ENCODE measurements at regions not wholly inside any gene's neighbourhood (a gene's known extent, or its start where the extent isn't known, plus 50 kb on each side); places are given as distances from the start of the nearest gene placed in this dataset.
A peak's percentile ranks its signal among the peaks of the same experiment; 100 is the strongest.

GRCh38 chr16:80300876-80301275 lies 239.9 kb upstream of the DYNLRB2 start:
- no peak for DNase-seq (ENCODE audit: low spot score)

- DNase-seq (ENCODE audit: low spot score) = no peak
Observed at GRCh38 chr16:80300456-80300855, 240.3 kb upstream of the DYNLRB2 start.

- peak; percentile 26 for DNase-seq (ENCODE audit: low spot score)
Observed at GRCh38 chr16:80299416-80299815, 241.4 kb upstream of the DYNLRB2 start.

- no peak for DNase-seq (ENCODE audit: low spot score)
Observed at GRCh38 chr16:80298676-80299075, 242.1 kb upstream of the DYNLRB2 start.

- no peak for DNase-seq (ENCODE audit: low spot score)
Observed at GRCh38 chr16:80296034-80296433, 244.8 kb upstream of the DYNLRB2 start.

GRCh38 chr16:80294172-80294571 lies 246.6 kb upstream of the DYNLRB2 start:
- no peak for DNase-seq (ENCODE audit: low spot score)

GRCh38 chr16:80288616-80289015 lies 252.2 kb upstream of the DYNLRB2 start:
- no peak for DNase-seq (ENCODE audit: low spot score)

GRCh38 chr16:80287674-80288073 lies 253.1 kb upstream of the DYNLRB2 start:
- no peak for DNase-seq (ENCODE audit: low spot score)

GRCh38 chr16:80285104-80285503 lies 255.7 kb upstream of the DYNLRB2 start:
- no peak for DNase-seq (ENCODE audit: low spot score)

- DNase-seq (ENCODE audit: low spot score) = no peak
Observed at GRCh38 chr16:80283466-80284392, 257.1 kb upstream of the DYNLRB2 start.

- no peak for DNase-seq (ENCODE audit: low spot score)
Observed at GRCh38 chr16:80280557-80280956, 260.2 kb upstream of the DYNLRB2 start.

GRCh38 chr16:80279656-80280055 lies 261.1 kb upstream of the DYNLRB2 start:
- DNase-seq (ENCODE audit: low spot score) = no peak

GRCh38 chr16:80277182-80277581 lies 263.6 kb upstream of the DYNLRB2 start:
- peak; percentile 45 for DNase-seq (ENCODE audit: low spot score)

GRCh38 chr16:80274576-80275191 lies 266.1 kb upstream of the DYNLRB2 start:
- no peak for DNase-seq (ENCODE audit: low spot score)

- DNase-seq (ENCODE audit: low spot score) = no peak
Observed at GRCh38 chr16:80273635-80274538, 266.9 kb upstream of the DYNLRB2 start.

- peak; percentile 46 for DNase-seq (ENCODE audit: low spot score)
Observed at GRCh38 chr16:80265624-80266306, 275.0 kb upstream of the DYNLRB2 start.

- no peak for DNase-seq (ENCODE audit: low spot score)
Observed at GRCh38 chr16:80263848-80264694, 276.7 kb upstream of the DYNLRB2 start.

- DNase-seq (ENCODE audit: low spot score) = no peak
Observed at GRCh38 chr16:80263181-80263823, 277.5 kb upstream of the DYNLRB2 start.

GRCh38 chr16:80260906-80261311 lies 279.9 kb upstream of the DYNLRB2 start:
- DNase-seq (ENCODE audit: low spot score) = no peak

- no peak for DNase-seq (ENCODE audit: low spot score)
Observed at GRCh38 chr16:80259290-80259805, 281.4 kb upstream of the DYNLRB2 start.
